NCI-H1105 treated with DMSO at 0.1 percent for 48 hours (cell line): ENCODE measurements at regions not wholly inside any gene's neighbourhood (a gene's known extent, or its start where the extent isn't known, plus 50 kb on each side); places are given as distances from the start of the nearest gene placed in this dataset.

Experiments used
- DNase-seq: peaks from one replicate; lab custom pipeline; 2025; lab: John Stamatoyannopoulos, UW

DNA sequence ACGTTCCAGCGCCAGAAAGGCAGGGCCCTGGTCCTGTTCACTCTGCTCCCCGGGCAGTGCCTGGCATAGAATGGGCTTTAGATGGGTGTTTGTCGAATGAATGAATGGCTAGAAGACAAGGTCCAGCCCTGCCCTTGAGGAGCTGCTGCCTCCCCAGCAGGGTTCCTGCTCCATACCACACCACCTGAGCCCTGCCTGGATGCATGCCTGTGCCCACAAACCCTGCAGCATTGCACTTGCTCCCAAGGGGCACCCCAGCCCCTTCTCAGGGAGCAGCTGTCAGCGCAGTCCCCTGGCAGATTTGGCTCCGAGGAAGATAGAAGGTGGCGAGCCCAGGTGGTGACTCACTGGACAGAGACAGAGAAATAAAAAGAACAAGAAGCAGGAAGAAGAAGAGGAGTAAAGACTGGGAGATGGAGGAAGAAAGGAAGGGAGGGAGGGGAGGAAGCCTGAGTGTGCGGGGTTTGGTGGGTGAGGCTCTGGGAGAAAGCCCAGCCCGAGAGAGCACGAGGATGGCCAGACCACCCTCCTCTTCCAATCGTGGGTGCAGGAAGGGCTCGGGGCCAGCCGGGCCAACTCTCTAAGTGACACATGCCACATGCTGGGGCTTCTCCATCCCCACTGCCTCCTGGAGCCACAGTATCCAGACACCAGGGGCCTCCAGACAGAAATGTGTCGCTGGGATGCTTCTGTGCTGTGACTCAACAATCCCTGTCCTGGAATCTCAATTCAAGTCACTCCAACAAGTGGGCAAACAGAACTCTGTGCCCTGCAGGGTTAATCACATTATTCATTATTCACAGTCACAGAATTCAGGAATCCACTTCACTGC lies 1474.3 kb downstream of the BRD1 start:
- no peak for DNase-seq

DNA sequence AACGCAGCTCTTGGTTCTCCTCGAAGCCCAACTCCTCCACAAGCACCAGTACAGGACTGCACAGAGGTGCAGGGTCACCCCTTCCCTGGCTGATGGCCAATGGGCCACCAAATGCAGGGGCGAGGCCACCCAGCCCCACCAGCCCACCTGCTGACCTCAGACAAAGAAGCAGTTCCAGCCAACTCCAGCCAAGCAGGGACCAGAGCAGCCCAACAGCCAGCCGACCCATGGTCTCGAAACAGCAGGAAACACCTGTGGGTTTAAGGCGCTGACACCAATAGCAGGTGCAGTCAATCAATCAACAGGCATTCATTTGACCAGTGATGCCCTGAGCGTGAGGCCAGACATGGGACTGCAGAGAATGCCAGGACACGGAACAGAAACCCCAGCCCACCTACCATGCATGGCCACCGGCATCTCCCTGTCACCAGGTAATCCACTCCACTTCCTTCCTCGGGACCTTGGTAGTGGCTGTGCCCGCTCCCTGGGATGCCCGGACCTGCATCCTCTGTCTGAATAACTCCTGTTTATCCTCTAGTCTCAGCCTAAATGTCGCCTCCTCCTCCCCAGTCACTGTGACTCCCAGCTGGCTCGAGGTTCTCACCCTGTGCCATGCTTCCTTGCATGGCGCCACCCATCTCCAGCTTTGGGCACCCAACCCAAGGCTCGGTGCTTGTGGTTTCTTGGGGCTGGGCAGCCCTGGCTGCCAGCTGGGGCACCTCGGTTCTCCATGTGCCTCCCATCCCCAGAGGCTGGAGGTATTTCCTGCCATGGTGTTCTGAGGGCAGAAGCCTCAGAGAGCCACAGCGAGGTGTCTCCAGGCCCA lies 1475.4 kb downstream of the BRD1 start:
- DNase-seq = no peak

DNA sequence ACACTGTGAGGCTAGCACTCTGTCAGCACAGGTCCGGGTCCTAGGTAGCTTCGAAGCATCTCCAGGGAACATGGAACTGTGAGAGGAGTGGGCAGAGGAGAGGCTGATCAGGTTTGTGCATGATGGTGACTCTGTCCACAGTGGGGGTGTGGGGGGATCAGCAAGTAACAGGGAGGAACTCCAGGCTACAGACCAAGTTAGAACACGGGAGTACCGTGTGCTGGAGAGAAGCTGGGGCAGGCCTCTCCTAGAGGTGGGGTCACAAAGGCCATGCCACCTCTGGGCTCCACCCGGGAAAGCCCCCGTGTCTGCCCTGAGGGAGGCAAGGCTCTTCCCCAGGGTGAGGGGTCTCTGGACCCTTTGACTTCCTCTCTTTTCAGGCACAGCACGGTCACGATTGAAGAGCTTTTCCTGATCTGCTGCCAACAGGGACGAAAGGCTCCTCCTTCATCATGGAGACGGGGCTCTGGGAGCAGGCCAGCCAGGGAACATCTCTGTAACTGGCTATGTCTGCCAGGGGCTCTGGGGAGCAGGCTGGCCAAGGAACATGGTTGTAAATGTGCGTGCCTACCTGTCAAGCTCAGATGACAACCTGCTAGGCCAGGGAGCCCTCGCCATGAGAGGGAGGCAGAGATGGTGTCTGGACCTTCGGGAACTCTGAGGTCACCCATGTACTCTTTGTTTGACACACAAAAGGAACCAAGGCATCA lies 1476.1 kb downstream of the BRD1 start:
- no peak for DNase-seq

DNA sequence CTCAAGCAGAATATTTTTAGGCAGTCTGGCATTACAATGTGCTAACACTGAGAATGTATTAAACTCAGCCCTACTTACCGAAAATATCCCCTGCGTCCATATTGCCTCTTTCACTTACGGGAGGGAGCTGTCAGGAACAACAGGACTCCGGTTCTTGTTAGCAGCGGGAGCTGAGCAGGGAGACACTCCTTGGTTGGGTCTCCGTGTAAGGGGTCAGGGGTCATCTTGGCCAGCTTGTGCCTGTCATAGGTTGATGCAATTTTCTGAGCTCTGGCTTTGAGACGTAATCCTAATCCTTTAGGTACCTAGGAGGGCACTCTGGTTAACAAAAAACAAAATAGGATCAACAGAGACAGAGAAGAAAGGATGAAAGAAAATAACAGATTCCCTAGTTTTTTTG lies 1477.2 kb downstream of the BRD1 start:
- DNase-seq = no peak

DNA sequence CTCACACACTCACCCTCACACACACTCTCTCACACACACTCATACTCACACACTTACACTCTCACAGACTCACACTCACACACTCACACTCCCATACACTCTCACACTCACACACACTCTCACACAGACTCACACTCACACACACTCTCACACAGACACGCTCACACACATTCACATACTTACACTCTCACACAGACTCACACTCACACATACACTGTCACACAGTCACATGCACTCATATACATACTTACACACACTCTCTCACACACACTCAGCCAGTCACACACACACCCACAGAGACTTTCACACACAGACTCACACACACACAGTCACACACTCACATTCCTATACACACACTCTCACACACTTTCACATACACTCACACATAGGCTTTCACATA lies 1478.8 kb downstream of the BRD1 start:
- no peak for DNase-seq

DNA sequence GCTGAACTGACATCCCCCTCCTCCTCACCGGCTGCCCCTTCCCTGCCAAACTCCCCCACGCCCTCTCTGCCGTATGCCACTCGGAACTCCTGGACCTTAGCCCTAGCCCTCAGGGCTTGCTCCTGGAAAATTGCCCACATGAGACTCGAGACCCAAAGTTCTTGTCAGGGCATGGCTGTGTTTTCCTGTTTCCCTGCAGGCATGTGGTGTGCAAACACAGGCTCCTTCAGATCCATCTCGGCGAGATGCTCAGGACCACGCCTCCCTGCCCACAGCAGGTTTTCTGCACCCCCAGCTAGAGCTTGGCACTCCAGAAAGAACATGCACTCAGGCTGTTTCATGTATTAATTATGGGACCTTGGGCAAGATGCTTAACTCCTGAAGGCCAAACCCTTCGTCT lies 1480.4 kb downstream of the BRD1 start:
- no peak for DNase-seq

DNA sequence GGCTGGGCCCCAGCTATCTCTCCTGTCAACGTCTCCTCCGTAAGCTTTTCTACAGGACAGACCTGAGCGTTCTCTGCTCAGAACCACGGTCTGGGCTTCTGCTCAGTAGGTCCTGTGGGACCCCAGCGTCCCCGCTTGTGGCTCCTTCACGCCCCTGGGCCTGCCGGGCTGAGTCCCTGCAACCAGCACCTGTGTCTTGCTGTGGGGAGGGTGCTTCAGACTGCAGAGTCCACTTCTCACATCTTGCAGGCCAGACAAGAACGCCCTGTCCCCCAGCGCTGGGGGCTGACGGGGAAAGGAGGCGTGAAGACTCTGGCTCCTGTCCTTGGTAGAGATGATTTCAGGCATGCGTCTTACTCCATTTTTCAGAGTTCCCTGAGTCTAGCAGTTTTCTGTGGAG lies 1480.8 kb downstream of the BRD1 start:
- no peak for DNase-seq

DNA sequence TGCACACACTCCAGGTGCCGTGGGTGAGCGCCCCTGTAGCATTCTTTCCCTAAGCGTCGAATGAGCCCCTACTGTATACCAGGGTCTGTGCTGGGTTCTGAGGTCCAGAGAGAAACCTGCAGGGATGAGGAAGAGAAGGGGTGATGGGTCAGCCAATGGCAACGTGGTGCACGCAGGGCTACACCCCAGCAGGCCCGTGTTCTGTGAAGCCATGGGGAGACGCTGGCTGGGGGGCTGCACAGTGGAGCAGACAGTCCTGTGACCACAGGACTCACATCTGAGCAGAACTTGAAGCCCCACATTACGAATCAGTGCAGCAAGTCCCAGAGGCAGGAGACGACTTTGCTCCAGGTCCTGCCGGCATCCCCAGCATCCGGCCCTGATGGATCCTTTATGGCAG lies 1481.4 kb downstream of the BRD1 start:
- DNase-seq = no peak

DNA sequence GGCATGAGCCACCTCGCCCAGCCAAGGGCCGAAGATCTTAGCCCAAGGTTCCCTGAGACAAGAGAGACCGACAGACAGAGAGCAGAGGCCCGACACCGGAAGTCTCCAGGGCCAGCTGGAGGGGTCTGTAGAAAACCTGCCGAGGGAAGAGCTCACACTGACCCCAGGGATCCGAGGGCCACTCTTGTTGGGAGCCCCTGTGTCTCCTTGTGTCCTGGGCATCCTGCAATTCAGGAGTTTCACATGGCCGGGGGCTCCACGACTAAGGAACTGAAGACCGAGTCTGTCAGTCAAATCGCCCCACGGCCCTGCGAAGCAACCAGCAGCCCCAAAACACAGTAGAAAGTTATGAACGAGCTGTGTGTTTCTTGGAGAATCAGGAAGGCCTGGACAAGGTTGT lies 1482.0 kb downstream of the BRD1 start:
- no peak for DNase-seq

DNA sequence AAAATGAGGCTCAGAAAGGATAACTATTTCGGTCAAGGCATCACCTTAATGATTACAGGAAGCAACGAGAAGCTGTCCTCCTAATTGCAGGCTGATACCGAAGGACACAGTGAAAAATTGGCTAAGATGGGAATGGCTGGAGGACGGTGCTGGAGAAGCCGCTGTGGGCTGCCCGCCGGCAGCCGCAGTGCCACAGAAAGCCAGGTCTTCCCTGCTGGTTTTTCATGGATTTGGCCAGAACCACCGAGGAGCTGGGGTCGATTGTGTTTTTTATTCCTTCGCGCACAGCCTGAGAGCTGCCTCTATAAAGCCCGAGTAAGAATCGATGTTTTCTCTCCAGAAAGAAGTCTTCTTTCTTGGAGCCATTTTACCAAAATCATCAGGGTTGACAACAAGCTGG lies 1484.2 kb downstream of the BRD1 start:
- no peak for DNase-seq

DNA sequence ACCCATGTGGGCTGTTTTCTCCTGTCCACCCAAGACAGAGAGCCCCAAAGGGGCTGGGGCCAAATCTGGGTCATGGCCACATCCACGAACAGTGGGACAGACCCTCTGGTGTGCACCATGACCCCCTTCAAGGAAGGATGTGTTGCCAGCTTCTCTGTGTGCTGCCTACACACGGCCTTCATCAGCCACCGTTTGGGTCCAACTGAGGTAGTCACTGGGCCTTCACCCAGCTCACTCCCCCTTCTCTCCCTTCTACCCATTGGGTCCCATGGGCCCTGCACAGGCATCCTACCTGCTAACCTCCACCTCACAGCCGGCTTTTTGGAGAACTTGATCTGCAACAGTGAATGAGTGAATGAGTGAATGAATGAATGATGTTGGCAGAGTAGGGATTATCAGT lies 1484.9 kb downstream of the BRD1 start:
- DNase-seq = no peak

DNA sequence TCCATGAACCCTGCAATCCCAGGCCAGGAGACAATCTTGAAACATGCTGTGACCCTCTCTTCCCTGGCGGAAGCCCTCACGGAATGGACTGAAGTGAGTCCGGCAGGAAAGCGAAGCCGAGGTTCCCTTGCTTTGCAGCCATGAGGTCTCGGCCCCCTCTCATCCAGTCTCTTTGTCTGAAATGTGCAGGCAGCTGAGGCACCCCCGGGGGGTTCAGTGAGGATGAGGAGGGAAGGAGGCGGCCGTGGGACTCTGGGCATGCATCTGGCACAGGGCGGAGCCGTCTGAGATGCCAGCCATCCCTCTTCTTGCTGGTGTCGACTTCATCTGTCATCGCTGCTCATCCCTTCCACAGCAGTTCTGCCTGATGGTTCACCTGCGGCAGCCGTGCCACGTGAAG lies 1485.7 kb downstream of the BRD1 start:
- DNase-seq = no peak

DNA sequence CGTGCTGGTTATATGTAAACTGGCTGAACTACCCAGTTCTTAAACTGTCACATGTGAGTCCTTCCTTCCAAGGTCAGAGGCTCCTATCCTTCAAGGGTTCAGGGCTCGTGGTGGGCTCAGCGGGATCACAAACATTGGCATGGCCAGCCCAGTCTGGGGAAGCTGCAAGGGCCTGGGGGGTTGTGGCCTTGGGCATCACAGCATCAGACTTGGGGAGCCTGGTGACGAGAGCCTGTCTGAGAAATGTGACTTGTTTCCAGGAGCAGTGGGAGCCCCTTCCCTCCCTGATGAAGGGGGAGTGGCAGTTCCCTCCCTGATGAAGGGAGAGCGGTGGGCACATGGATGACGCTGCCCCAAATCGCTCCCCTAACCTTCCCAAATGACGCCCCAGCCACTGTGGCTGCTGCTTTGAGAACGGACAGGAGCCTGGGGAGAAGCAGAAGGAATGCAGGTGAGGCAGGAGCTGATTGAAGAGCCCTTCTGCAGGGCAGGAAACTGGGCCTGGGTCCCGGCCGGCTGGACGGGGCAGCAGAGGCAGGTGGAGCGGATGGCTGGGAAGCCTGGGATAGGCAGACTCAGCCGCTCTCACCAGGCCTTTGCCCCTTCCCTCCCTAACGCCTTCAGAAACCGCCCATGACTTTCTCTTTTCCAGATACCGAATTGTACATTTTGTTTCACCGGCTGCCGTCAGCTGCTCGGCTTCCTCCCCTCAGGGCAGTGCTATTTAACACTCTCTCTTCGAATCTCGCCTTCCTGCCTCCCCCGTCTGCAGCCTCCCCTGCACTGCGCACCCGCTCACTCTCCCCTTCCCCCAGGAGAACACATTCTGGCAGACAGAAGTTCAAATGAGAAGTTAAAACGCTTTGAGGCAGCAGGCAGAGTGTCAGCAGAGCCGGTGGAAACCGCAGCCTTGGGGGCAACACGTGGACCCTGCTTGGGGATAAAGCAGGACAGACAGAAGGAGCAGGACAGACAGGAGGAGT lies 1486.7 kb downstream of the BRD1 start:
- no peak for DNase-seq

DNA sequence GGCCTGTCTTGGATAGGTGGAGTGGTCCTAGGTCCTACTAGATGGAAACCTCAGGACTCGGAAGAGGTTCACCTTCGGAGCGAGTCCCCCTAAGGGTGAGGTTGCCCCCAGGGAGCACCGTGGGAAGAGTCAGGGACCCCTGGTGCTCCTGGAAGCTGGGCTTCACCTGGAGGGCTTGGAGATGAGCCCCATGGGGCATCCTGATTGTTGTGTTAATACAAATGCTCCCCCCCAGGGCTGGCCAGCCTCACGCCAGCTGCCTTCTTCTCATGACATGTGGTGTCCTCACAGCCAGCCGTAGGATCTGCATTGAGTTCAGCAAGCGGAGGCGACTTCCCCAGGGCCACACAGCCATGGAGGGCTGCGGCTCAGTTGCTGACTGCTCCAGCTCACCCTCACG lies 1487.5 kb downstream of the BRD1 start:
- DNase-seq = no peak

DNA sequence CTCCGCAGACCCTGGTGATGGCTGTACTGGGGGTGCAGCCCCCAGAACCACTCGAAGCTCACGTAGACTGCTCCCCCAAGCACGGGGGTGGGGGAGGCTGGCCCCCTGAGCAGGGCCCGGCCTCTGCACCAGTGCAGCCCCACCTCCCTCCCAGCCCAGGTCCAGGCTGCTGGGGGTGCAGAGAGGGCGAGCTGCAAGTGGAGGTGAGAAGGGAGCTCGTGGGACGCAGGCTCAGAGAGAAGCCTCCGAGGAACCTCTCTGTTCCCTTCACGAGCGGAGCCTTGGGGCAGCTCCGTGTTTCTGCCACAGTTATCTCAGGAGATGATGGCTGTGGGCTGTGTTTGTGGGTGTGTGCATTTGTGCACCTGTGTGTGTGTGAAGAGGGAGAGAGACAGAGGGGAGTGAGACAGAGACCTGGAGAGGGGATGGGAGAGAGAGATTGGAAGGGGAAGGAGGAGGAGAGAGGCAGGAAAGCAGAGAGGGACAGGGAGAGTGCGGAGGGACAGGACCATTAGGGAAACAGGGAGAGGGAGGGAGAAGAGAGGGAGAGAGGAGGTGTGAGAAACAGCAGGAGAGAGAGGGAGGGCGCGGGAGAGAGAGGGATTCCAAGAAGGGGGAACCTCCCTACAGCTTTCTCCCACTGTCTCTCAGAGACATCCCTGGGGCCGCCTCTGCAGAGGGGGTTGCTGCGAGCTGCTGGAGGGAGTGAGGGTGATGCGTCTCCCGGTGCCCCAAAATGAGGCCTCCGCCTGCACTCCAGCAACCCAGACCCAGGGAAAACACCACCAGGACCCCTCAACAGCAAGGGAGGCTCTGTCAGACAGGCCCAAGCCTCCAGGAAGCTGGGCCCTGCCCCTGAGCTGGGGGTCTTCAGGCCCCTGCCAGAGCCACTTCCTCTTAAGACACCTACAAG lies 1488.6 kb downstream of the BRD1 start:
- no peak for DNase-seq

DNA sequence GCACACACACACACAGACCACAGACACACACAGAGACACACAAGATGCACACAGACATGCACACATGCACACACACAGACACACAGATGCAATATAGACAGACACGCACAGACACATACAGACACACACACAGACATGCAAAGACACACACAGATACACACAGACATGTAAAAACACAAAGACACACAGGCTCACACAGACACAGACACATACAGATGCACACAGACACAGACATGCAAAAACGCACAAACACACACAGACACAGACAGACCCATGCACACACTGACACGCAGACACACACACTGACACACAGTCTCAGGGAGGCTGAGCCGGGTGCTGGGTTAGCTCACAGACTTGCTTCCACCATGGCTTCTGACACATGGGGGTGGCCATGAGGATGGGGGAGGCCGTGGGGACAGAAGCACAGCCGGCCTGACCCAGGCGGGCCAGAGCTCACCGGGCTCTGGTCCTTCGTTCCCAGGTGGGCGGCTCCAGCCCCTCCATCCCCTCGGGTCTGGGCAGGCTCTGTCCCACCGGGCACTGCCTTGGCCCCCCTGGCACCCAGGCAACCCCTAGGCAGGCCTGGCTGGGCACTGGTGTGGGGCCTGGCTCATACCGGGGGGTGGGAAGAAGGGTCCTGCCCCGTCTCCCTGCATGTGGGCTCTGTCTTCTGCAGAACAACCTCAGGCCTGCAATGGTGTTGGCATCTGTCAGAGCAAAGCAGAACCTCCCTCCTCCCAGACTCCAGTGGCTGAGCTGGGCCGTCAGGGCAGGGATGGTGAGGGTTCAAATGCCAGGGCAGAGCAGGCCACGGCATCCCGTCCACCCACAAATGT lies 1489.5 kb downstream of the BRD1 start:
- DNase-seq = no peak

DNA sequence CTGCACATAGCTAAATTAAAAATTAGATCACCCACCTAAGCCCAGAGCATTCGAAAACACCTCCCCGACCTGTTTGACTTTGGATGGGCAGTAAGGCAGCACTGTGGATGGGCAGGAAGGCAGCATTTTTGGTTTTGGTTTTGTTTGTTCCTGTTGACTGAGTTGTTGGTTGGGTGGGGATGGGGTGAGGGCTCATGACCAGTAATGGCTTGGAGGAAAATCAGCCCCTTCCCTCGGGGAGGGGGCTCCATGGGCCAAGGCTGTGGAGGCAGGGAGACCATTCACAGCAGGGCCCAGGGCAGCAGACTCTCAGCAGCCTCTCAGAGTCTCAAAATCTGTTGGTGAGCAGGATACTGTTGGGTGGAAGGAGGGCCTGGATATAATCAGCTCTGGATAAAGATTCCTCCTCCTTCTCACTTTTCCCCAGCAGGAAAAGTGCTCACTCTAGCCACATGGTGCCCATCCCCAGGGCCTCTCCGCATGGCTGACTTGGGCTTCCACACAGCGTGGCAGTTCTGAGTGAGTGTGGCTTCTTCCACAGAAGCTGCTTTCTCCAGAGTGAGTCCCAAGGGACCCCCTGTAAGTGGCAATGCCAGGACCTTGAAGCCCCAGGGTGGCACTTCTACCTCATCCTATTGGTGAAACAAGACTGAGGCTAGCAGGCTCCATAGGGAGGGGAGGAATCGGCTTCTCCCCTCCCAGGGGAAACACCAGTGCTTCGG lies 1491.2 kb downstream of the BRD1 start:
- DNase-seq = no peak

DNA sequence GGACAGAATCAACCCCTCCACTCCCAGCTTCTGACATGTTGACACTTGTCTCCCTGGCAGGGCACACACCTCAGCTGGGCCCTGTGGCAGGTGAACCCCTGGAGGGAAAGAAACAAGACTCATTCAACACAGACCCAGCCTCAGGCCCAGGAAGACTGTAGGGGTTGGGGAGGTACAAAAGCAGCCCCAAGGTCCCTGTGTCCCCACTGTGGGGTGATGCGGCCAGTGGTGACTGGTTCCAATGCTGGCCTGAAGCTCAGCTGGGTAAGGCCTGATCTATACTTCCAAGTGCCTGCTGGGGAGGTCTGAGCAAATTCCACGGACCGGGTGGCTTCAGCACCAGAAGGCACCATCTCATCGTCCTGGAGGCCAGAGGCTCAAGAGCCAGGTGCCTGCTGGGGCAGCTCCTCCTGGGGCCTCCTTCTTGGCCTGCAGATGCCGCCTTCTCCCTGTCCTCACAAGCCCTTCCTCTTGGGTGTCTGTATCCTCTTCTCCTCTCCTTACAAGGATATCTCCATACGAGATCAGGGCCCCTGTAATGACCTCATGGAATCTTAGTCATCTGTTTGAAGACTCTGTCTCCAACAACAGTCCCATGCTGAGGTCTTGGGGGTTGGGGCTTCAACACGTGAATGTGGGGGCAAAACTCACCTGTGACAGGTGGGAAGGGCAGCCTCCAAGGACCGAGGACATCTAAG lies 1492.1 kb downstream of the BRD1 start:
- DNase-seq = no peak
